IPS-15b (cell line): ENCODE measurements at regions not wholly inside any gene's neighbourhood (a gene's known extent, or its start where the extent isn't known, plus 50 kb on each side); places are given as distances from the start of the nearest gene placed in this dataset.

Experiments
- H3K27me3 ChIP-seq: one replicate; pipeline ENCODE4 v1.6.1; 2013; ENCODE audit warnings: low read length; ENCODE audit not compliant: control insufficient read depth, insufficient read depth
- H3K36me3 ChIP-seq: one replicate; pipeline ENCODE4 v1.6.1; 2013; ENCODE audit warnings: low read length; ENCODE audit not compliant: control insufficient read depth, insufficient read depth
- H3K4me1 ChIP-seq: one replicate; pipeline ENCODE4 v1.6.1; 2013; ENCODE audit warnings: mild to moderate bottlenecking, low read length; ENCODE audit not compliant: control insufficient read depth, insufficient read depth
- H3K4me3 ChIP-seq: one replicate; pipeline ENCODE4 v1.5.1; 2013; ENCODE audit warnings: low read depth, low read length
- H3K9ac ChIP-seq: one replicate; pipeline ENCODE4 v1.6.1; 2013; ENCODE audit warnings: low read depth, mild to moderate bottlenecking, low read length
- H3K9me3 ChIP-seq: one replicate; pipeline ENCODE4 v1.6.1; 2013; ENCODE audit warnings: mild to moderate bottlenecking, low read length; ENCODE audit not compliant: control insufficient read depth, insufficient read depth

DNA sequence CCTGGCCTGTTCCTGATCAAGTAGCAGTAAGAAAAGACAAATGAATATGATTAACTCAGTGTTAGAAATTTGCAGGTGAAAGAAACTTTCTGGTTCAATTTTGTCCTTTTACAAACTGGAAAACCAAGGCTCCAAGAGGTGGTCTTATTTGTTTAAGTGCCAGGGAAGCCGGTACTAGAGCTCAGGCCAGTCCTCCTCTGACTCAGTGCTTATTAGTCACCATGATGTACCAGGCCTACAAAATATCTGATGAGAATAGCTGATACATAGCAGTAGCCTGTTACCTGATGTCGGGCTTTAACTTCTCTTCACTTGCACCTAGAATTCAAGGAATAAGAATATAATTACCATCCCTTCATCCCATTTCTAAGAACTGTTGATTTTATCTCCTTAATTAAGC, 394.8 kb downstream of the LMX1A start:
- H3K4me1 ChIP-seq = no peaks in the 10 kb centered on the region
- no peak overlapping the region for H3K4me3 ChIP-seq
- no peaks in the 10 kb centered on the region for H3K36me3 ChIP-seq
- no peaks in the 10 kb centered on the region for H3K9me3 ChIP-seq
- H3K9ac ChIP-seq = no peak overlapping the region
- H3K27me3 ChIP-seq = no peaks in the 10 kb centered on the region

DNA sequence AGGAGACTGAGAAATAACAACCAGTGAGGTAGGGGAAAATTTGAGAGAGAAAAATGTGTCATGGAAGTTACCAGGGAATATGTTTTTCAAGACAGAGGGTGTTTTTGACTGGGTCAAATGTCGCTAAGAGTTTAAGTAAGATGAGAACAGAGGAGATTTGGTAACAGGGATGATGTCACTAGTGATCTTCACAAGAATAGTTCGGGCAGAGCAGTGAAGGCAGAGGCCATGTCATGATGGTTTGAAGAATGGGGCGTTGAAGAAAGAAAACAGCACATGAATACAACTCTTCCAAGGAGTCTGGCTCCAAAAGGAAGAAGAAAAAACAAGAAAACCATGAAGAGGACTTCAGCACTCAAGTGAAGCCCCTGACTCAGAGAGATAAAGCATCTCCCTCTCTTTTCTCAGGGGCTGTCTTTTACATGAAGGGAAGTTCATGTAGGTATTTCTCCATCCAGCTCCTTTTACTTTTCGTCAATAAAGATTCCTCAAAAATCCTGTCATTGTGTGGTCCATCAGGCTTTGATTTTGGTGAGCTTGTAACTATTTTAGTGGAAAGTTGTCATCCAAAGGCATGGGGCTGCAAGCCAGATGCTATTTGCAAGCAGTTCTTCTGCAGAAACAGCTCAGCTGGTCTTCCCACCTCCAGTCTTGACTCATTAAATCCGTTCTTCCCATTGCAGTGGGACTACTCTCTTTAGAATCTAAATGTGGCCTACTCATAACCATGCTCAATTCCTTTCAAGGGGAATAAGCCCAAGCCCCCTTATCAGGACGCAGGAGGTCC, 397.3 kb downstream of the LMX1A start:
- Histone ChIP-seq H3K9ac (no peak overlapping the region), H3K4me1 (no peaks in the 10 kb centered on the region), H3K4me3 (no peak overlapping the region), H3K27me3 (no peaks in the 10 kb centered on the region), H3K9me3 (no peaks in the 10 kb centered on the region), H3K36me3 (no peaks in the 10 kb centered on the region)

DNA sequence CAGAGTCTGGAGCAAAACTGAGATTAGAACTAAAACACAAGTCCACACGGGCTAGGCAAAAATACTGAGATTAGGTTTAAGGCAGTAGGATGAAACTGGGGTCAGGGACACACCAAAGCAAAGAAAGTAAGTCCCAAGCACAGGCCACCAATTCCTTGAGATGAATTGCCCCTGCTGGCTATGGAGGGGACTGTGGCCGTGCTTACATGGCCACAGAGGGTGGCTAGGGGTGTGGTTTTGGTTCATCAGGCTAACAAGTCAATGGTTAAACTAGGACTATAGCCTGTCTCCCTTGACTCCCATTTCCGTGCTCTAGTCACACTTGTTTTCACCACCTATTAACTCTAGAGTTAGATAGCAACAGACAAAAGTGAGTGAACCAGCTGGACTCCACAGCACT, 394.8 kb downstream of the PBX1 start:
- peaks cover 3% of the 10 kb centered on the region for H3K4me1 ChIP-seq
- H3K36me3 ChIP-seq = no peaks in the 10 kb centered on the region
- no peaks in the 10 kb centered on the region for H3K27me3 ChIP-seq
- no peaks in the 10 kb centered on the region for H3K9me3 ChIP-seq
- no peak overlapping the region for H3K4me3 ChIP-seq
- no peak overlapping the region for H3K9ac ChIP-seq

DNA sequence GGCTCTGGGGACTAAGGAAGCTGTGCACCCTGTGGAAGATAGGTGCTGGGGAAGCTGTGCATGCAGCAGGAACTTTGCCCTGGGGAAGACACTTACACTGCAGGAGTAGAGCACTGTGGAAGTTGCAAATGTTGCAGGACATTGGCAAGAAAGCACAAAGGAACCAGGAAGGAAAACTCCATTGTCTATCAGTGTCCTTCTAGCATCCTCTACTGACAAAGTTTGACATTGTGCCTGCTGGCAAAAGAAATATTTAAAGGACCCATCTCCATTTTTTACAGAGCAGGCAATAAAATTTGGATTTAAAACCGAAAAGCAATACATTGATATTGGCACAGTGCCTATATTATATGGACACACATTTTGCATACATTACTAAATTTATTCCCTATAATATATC, 394.1 kb downstream of the PBX1 start:
- H3K36me3 ChIP-seq = no peaks in the 10 kb centered on the region
- no peaks in the 10 kb centered on the region for H3K27me3 ChIP-seq
- H3K9me3 ChIP-seq = no peaks in the 10 kb centered on the region
- no peak overlapping the region for H3K9ac ChIP-seq
- H3K4me1 ChIP-seq = peaks cover 3% of the 10 kb centered on the region
- no peak overlapping the region for H3K4me3 ChIP-seq

DNA sequence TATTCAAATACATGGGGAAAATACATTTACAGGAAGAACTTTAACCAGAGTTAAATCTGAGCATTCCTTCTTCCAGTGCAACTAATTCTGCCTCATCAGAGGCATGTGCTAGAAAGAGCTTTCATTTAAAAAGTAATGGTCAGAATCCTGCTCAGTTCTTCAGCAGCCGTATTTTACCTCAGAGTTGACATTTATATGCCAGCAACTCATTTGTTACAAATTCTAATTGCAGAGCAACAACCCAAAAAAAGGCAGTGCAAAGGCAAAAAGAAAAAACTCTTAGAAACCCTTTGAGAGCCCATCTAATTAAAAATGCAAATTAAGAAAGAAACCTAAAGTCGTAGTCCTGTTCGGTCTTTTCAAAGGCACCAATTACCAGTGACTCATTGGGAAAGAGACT, 392.5 kb downstream of the PBX1 start:
- Histone ChIP-seq H3K36me3 (no peaks in the 10 kb centered on the region), H3K4me3 (no peak overlapping the region), H3K9me3 (no peaks in the 10 kb centered on the region), H3K4me1 (peaks cover 3% of the 10 kb centered on the region), H3K27me3 (no peaks in the 10 kb centered on the region), H3K9ac (no peak overlapping the region)

DNA sequence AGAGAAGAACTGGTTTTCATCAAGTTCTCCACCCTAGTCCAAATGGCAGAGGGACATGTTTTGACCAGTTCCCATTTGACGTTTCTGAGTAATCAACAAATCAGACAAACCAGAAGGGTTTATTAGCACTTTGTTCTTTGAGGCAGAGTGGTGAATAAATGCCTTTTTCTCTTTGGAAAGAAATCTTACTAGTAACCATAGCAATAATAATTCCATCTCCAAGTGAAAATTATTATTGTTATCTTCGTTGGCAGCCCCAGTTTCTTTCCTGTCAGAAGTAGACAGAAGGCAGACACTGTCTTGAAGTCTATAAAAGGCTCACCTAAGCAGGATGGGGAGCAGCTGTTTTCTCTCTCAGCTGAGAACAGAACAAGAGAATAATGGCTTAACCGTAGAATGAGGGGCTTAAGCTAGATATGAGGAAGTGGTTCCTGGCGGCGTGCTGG, 391.6 kb downstream of the PBX1 start:
- no peaks in the 10 kb centered on the region for H3K27me3 ChIP-seq
- no peaks in the 10 kb centered on the region for H3K9me3 ChIP-seq

DNA sequence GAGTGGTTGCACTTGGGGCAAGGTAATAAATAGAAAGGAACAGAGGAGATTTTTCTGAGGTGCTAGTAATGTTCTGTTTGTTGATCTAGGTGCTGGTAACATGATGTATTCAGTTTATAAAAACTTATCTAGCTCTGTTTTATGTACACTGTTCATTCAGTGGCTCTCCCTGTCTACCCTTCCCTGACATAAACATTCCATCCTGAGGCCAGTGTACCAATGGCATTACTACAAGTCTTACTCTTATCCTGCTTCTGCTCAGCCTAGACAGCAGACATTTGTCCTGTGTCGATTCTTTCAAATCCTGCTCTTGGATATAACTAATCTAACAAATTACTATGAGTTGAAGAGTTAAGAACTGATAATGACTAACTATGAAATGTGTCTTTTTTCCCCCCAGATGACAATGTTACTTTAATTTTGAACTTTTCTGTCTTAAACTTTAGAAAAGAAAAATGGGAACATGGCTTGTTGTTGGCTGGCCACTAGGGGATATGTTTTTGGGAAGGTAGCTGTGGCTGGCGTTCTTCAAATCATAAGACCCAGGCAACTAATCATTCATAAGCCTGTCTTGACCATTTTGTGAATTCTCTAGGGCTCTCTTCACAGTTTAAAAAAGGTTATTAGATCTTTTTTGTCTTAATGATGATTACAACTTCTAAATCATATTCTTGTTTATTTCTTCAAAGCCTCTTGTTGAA, 390.9 kb downstream of the PBX1 start:
- Histone ChIP-seq H3K4me3 (no peak overlapping the region), H3K9me3 (no peaks in the 10 kb centered on the region), H3K27me3 (no peaks in the 10 kb centered on the region), H3K9ac (no peak overlapping the region), H3K4me1 (peaks cover 3% of the 10 kb centered on the region), H3K36me3 (no peaks in the 10 kb centered on the region)

More for the DNA sequence above, 391.6 kb downstream of the PBX1 start:
- Histone ChIP-seq H3K9ac (no peak overlapping the region), H3K36me3 (no peaks in the 10 kb centered on the region), H3K4me3 (no peak overlapping the region), H3K4me1 (peaks cover 3% of the 10 kb centered on the region)

DNA sequence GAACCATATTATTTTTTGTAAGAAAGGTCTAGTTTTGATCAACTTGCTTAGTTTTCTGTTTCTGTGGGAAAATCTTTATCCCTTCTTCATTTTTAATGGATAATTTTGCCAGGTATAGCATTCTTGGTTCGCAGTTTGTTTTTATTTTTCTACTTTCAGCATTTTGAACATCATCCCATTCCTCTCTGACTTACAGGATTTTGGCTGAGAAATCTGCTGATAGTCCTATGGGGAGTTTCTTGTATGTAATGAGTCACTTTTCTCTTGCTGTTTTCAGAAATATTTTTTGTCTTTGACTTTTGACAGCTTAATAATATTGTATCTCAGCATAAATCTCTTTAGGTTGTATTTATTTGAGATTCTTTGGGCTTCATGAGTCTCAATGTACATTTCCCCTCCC, 389.1 kb downstream of the PBX1 start:
- Histone ChIP-seq H3K4me3 (no peak overlapping the region), H3K4me1 (peaks cover 3% of the 10 kb centered on the region), H3K36me3 (no peaks in the 10 kb centered on the region), H3K9me3 (no peaks in the 10 kb centered on the region), H3K9ac (no peak overlapping the region), H3K27me3 (no peaks in the 10 kb centered on the region)

DNA sequence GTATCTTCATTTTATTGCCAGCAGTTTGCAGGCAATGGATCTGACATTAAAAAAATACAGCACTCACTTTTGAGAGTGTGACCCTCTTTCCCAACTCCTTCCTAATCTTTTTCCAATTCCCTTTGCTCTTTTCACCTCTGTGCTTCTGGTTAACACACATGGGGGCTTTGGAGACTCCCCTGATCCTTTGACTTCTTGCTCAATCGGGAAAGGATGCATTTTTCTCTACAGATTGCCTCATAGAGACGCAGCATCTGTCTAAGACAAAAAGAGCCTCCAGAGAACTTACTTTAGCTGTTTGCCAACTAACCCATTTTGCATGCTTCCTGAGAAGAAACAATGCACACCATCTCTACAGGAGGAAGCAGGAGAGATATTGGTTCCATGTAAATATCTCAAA, 378.3 kb downstream of the PBX1 start:
- no peaks in the 10 kb centered on the region for H3K36me3 ChIP-seq

DNA sequence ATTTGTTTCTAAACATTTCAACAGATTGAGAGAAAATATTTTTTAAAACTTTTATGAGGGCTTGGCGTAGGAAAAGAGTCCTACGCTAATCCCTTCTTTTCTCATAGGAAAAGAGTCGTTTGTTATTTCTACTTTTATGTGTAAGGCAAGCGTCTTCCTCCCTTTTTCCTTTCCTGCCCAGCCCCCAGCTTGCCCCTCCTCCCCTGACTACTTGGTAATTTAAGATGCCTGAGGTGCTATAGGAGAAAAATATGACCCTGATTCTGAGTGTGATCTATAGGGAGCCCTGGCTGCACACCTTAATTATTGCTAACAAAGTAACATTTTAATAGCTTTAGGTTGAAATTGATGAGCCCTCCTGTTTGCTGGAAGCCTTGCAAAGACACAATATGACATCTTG, 373.6 kb downstream of the PBX1 start:
- H3K4me1 ChIP-seq = peaks cover 11% of the 10 kb centered on the region
- no peaks in the 10 kb centered on the region for H3K9me3 ChIP-seq
- no peaks in the 10 kb centered on the region for H3K27me3 ChIP-seq
- H3K4me3 ChIP-seq = no peak overlapping the region
- H3K36me3 ChIP-seq = no peaks in the 10 kb centered on the region
- H3K9ac ChIP-seq = no peak overlapping the region

More for the DNA sequence above, 378.3 kb downstream of the PBX1 start:
- Histone ChIP-seq H3K4me3 (no peak overlapping the region), H3K27me3 (no peaks in the 10 kb centered on the region), H3K9me3 (no peaks in the 10 kb centered on the region), H3K4me1 (peaks cover 8% of the 10 kb centered on the region), H3K9ac (no peak overlapping the region)

DNA sequence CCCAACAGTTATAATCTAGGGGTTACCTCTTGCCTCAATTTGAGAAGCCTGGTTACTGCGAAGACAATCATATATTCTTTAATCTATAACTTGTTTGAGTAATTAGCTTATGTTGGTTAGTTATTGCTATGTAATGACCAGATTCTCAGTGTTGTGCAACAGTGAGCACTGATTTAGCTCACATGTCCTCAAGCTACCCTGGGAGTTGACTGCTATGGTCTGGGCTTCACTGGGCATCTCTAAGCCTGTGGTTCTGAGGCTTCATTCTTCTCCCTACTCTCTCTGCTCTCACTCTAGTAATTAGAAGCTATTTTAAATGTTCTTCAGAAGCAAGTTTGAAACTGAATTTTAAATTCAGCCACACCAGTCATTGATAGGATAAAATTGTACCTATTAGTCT, 371.8 kb downstream of the PBX1 start:
- no peaks in the 10 kb centered on the region for H3K27me3 ChIP-seq
- no peak overlapping the region for H3K4me3 ChIP-seq
- no peaks in the 10 kb centered on the region for H3K9me3 ChIP-seq
- peaks cover 9% of the 10 kb centered on the region for H3K4me1 ChIP-seq
- H3K9ac ChIP-seq = no peak overlapping the region
- no peaks in the 10 kb centered on the region for H3K36me3 ChIP-seq

DNA sequence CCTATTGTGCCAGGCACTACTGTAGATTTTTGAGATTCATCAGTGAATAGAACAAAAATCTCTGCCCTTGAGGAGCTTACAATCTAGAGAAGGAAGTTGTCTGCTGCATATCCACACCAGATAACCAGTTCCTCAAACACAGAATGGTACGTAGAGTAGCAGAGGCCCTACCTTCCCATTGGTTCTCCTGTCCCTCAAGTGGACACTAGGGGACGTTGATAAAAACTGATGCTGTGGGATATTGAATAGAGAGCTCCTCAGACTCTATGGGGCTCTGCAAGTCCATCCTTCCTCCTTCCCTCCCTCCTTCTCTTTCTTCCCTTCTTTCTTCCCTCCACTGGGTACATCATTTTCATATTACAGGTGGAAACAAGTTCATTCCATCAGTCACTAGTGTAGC, 371.3 kb downstream of the PBX1 start:
- no peak overlapping the region for H3K4me3 ChIP-seq
- no peaks in the 10 kb centered on the region for H3K36me3 ChIP-seq
- H3K9me3 ChIP-seq = no peaks in the 10 kb centered on the region
- no peak overlapping the region for H3K9ac ChIP-seq
- H3K4me1 ChIP-seq = peaks cover 8% of the 10 kb centered on the region
- H3K27me3 ChIP-seq = no peaks in the 10 kb centered on the region
